Keratinocyte (primary cell): ENCODE measurements at regions not wholly inside any gene's neighbourhood (a gene's known extent, or its start where the extent isn't known, plus 50 kb on each side); places are given as distances from the start of the nearest gene placed in this dataset.

Experiments used
- EZH2 ChIP-seq: IDR thresholded peaks from one replicate; pipeline ENCODE4 v1.6.1; 2012; ENCODE audit warnings: inconsistent platforms, mild to moderate bottlenecking, low read length, moderate library complexity
- TF ChIP-seq, protein P1 (sequence below), 3 experiments: IDR thresholded peaks in 1 of 3; conservative IDR thresholded peaks in 1 of 3; optimal IDR thresholded peaks in 1 of 3; 2 replicates in 2 of 3; 3 replicates in 1 of 3; pipeline versions ENCODE3 to v1.5.1; 2011; ENCODE audit warnings: low read length in 3 of 3, mild to moderate bottlenecking in 3 of 3, moderate library complexity in 2 of 3, control low read depth in 1 of 3, inconsistent platforms in 1 of 3; ENCODE audit not compliant: insufficient read depth in 2 of 3; ENCODE audit errors: extremely low read depth in 1 of 3

- TF ChIP-seq, protein P1, sequence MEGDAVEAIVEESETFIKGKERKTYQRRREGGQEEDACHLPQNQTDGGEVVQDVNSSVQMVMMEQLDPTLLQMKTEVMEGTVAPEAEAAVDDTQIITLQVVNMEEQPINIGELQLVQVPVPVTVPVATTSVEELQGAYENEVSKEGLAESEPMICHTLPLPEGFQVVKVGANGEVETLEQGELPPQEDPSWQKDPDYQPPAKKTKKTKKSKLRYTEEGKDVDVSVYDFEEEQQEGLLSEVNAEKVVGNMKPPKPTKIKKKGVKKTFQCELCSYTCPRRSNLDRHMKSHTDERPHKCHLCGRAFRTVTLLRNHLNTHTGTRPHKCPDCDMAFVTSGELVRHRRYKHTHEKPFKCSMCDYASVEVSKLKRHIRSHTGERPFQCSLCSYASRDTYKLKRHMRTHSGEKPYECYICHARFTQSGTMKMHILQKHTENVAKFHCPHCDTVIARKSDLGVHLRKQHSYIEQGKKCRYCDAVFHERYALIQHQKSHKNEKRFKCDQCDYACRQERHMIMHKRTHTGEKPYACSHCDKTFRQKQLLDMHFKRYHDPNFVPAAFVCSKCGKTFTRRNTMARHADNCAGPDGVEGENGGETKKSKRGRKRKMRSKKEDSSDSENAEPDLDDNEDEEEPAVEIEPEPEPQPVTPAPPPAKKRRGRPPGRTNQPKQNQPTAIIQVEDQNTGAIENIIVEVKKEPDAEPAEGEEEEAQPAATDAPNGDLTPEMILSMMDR (optimal IDR thresholded peaks at IDR 0.05 in 1 of 3, IDR thresholded peaks at IDR 0.05 in 1 of 3, conservative IDR thresholded peaks at IDR 0.05 in 1 of 3; ENCODE audit: extremely low read depth in 1 of 3, insufficient read depth in 2 of 3, low read length in 3 of 3): no peak
- no peak for TF ChIP-seq EZH2
Observed at GRCh38 chr2:236866542-236867340, 218.9 kb upstream of the COPS8 start.
